ENCODE measurements at regions not wholly inside any gene's neighbourhood (a gene's known extent, or its start where the extent isn't known, plus 50 kb on each side); places are given as distances from the start of the nearest gene placed in this dataset.

GRCh38 chr1:96388421-96389310, 332.9 kb upstream of the PTBP2 start:
- no peaks in the 10 kb centered on the region for H4K20me1 ChIP-seq (ENCODE audit: insufficient read depth, low read length)
- no peaks in the 10 kb centered on the region for H3K79me2 ChIP-seq (ENCODE audit: insufficient read depth, low read length)
- H3K4me3 ChIP-seq (replicated peaks in 1 of 3; ENCODE audit: insufficient read depth in 1 of 3, low read depth in 2 of 3, low read length in 3 of 3), result no peak overlapping the region
- H3K4me1 ChIP-seq (ENCODE audit: insufficient read depth, low read length), result no peaks in the 10 kb centered on the region
- ChIA-PET CTCF (ENCODE audit: low intra/inter-chr PET ratio, low total read pairs) (no interaction called here), POLR2A (no interaction called here)
- DNase-seq (ENCODE audit: low spot score) (no peak), ATAC-seq (no peak), FAIRE-seq (no peak)
- no peak overlapping the region for H3K27ac ChIP-seq (ENCODE audit: extremely low read length, insufficient read depth, low read length)
- BruUV-seq (replicated peaks), result no TSS peak
- WGBS (ENCODE audit: low lambda C conversion rate), result 1% methylated on average over 4 of the region's 4 CpGs
- intact Hi-C loops (cut with micrococcal nuclease; ENCODE audit: unreplicated experiment), result no loop called here
- TF ChIP-seq IRX3 (CRISPR knock-in tag; IDR thresholded peaks at IDR 0.05; ENCODE audit: borderline replicate concordance, low read depth), result no peak
- no peak for TF ChIP-seq ZNF678 (CRISPR knock-in tag; IDR thresholded peaks at IDR 0.05)
- TF ChIP-seq THAP7 (CRISPR knock-in tag; IDR thresholded peaks at IDR 0.05), result no peak
- TF ChIP-seq, protein P1, sequence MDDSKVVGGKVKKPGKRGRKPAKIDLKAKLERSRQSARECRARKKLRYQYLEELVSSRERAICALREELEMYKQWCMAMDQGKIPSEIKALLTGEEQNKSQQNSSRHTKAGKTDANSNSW (CRISPR knock-in tag; IDR thresholded peaks at IDR 0.05; ENCODE audit: borderline replicate concordance), result no peak
- TF ChIP-seq TFE3 (CRISPR knock-in tag; IDR thresholded peaks at IDR 0.05), result no peak
- no peak for TF ChIP-seq ZNF263 (CRISPR knock-in tag; IDR thresholded peaks at IDR 0.05)
- TF ChIP-seq NCOR1 (IDR thresholded peaks at IDR 0.05; ENCODE audit: borderline replicate concordance, low read length), result no peak
- TF ChIP-seq TCF7L2 (IDR thresholded peaks at IDR 0.05; ENCODE audit: low read depth, low read length), result no peak
- TF ChIP-seq ZNF362 (CRISPR knock-in tag; IDR thresholded peaks at IDR 0.05; ENCODE audit: borderline replicate concordance), result no peak
- TF ChIP-seq JUNB (CRISPR knock-in tag; IDR thresholded peaks at IDR 0.05; ENCODE audit: borderline replicate concordance), result no peak
- no peak for TF ChIP-seq KLF11 (CRISPR knock-in tag; IDR thresholded peaks at IDR 0.05)
- TF ChIP-seq ZMYM4 (CRISPR knock-in tag; IDR thresholded peaks at IDR 0.05), result no peak
- no peak for TF ChIP-seq KLF15 (CRISPR knock-in tag; IDR thresholded peaks at IDR 0.05; ENCODE audit: borderline replicate concordance)
- no peak for TF ChIP-seq SIX4 (CRISPR knock-in tag; IDR thresholded peaks at IDR 0.05)
- TF ChIP-seq, protein P2, sequence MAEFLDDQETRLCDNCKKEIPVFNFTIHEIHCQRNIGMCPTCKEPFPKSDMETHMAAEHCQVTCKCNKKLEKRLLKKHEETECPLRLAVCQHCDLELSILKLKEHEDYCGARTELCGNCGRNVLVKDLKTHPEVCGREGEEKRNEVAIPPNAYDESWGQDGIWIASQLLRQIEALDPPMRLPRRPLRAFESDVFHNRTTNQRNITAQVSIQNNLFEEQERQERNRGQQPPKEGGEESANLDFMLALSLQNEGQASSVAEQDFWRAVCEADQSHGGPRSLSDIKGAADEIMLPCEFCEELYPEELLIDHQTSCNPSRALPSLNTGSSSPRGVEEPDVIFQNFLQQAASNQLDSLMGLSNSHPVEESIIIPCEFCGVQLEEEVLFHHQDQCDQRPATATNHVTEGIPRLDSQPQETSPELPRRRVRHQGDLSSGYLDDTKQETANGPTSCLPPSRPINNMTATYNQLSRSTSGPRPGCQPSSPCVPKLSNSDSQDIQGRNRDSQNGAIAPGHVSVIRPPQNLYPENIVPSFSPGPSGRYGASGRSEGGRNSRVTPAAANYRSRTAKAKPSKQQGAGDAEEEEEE (CRISPR knock-in tag; IDR thresholded peaks at IDR 0.05; ENCODE audit: borderline replicate concordance), result no peak
- TF ChIP-seq, protein P3, sequence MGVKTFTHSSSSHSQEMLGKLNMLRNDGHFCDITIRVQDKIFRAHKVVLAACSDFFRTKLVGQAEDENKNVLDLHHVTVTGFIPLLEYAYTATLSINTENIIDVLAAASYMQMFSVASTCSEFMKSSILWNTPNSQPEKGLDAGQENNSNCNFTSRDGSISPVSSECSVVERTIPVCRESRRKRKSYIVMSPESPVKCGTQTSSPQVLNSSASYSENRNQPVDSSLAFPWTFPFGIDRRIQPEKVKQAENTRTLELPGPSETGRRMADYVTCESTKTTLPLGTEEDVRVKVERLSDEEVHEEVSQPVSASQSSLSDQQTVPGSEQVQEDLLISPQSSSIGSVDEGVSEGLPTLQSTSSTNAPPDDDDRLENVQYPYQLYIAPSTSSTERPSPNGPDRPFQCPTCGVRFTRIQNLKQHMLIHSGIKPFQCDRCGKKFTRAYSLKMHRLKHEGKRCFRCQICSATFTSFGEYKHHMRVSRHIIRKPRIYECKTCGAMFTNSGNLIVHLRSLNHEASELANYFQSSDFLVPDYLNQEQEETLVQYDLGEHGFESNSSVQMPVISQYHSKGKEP (CRISPR knock-in tag; IDR thresholded peaks at IDR 0.05), result no peak
- H2AFZ ChIP-seq (ENCODE audit: low read length), result no peak overlapping the region
- no peaks in the 10 kb centered on the region for H3K36me3 ChIP-seq (replicated peaks in 1 of 2; ENCODE audit: control insufficient read depth in 1 of 2, insufficient read depth in 2 of 2, low read length in 2 of 2)
- in situ Hi-C loops (cut with HindIII; ENCODE audit: extremely low pct_ligation_motif_present, low pct_unique_long_range_greater_than_20kb), result no loop called here
- H3K4me2 ChIP-seq (ENCODE audit: low read depth, low read length), result no peak overlapping the region
- no peak overlapping the region for H3K9ac ChIP-seq (ENCODE audit: insufficient read depth, low read depth, low read length)
- no peaks in the 10 kb centered on the region for H3K27me3 ChIP-seq (ENCODE audit: control insufficient read depth in 1 of 2, insufficient read depth in 2 of 2, low read length in 2 of 2)
- no peaks in the 10 kb centered on the region for H3K9me3 ChIP-seq (ENCODE audit: low read length)
